Astrocyte (in vitro differentiated cells and primary cell): ENCODE measurements at regions not wholly inside any gene's neighbourhood (a gene's known extent, or its start where the extent isn't known, plus 50 kb on each side); places are given as distances from the start of the nearest gene placed in this dataset.

Source experiments
- EZH2 ChIP-seq: IDR thresholded peaks from 2 replicates; pipeline ENCODE4 v1.6.1; 2012; ENCODE audit warnings: mild to moderate bottlenecking, low read length, inconsistent platforms; ENCODE audit not compliant: insufficient read depth
- TF ChIP-seq, protein P1 (sequence below): IDR thresholded peaks from 2 replicates; pipeline ENCODE4 v1.5.1; 2011; ENCODE audit warnings: low read depth, mild to moderate bottlenecking, inconsistent platforms, low read length, moderate library complexity; ENCODE audit not compliant: insufficient read depth

DNA sequence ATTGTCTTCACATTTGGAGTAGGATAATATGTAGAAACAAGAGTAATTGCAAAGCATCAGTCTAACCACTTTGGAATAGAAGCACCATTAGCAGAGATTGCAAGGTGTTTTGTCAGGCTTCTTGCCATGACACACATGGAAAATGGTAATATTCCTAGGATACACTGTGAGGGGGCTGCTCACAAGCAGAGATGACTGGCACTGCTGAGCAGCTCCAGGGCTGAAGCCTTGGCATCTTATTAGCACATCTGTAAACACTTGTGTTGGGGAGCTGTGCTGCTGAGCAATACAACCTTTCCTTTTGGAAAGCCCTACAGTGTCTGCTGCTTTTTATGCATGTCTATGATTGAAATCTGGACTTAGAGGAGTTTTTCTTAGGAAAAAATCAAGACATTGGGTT, 602.2 kb downstream of the XIRP2 start:
- TF ChIP-seq, protein P1, sequence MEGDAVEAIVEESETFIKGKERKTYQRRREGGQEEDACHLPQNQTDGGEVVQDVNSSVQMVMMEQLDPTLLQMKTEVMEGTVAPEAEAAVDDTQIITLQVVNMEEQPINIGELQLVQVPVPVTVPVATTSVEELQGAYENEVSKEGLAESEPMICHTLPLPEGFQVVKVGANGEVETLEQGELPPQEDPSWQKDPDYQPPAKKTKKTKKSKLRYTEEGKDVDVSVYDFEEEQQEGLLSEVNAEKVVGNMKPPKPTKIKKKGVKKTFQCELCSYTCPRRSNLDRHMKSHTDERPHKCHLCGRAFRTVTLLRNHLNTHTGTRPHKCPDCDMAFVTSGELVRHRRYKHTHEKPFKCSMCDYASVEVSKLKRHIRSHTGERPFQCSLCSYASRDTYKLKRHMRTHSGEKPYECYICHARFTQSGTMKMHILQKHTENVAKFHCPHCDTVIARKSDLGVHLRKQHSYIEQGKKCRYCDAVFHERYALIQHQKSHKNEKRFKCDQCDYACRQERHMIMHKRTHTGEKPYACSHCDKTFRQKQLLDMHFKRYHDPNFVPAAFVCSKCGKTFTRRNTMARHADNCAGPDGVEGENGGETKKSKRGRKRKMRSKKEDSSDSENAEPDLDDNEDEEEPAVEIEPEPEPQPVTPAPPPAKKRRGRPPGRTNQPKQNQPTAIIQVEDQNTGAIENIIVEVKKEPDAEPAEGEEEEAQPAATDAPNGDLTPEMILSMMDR, result no peak
- TF ChIP-seq EZH2, result no peak
